Activated naive CD8-positive, alpha-beta T cell treated with anti-CD3 and anti-CD28 coated beads, Interleukin-2, amount 10 ng/mL, durations not matched to agents 7 days and 5 days (primary cell): ENCODE measurements at regions not wholly inside any gene's neighbourhood (a gene's known extent, or its start where the extent isn't known, plus 50 kb on each side); places are given as distances from the start of the nearest gene placed in this dataset.

Source experiments
- ATAC-seq: fragments of 150-1000 bp; cut with Tn5 transposase; one replicate; pipeline ENCODE4 v1.10.0; 2021; ENCODE audit warnings: low read depth, moderate library complexity
- POLR2A ChIA-PET: fragments of 350-600 bp; sonication (Branson Sonifier 250); formaldehyde crosslinking; loops from one replicate; lab custom pipeline; 2021; ENCODE audit warnings: antibody characterized with exemption; lab: Charles Lee
- DNase-seq: peaks from one replicate; pipeline ENCODE4 v3.0.0; 2021
- H3K27ac Mint-ChIP-seq: one replicate; pipeline ENCODE4 v1.8.0; 2022; ENCODE audit warnings: mild to moderate bottlenecking, mixed read lengths
- H3K27me3 Mint-ChIP-seq: one replicate; pipeline ENCODE4 v1.8.0; 2022; ENCODE audit warnings: mild to moderate bottlenecking, moderate library complexity, mixed read lengths
- H3K36me3 Mint-ChIP-seq: one replicate; pipeline ENCODE4 v1.8.0; 2021; ENCODE audit warnings: mild to moderate bottlenecking, mixed read lengths
- H3K4me1 Mint-ChIP-seq: one replicate; pipeline ENCODE4 v1.8.0; 2021; ENCODE audit warnings: mixed read lengths
- H3K4me3 Mint-ChIP-seq: one replicate; pipeline ENCODE4 v1.8.0; 2022; ENCODE audit warnings: mild to moderate bottlenecking, moderate library complexity, mixed read lengths
- H3K9me3 Mint-ChIP-seq: one replicate; pipeline ENCODE4 v1.8.0; 2021; ENCODE audit warnings: mixed read lengths

GRCh38 chr2:38194751-38195150 is 118.8 kb upstream of the CYP1B1 start:
- Mint-ChIP-seq H3K27ac (no peak overlapping the region), H3K36me3 (peaks cover 4% of the 10 kb centered on the region), H3K27me3 (peaks cover 2% of the 10 kb centered on the region), H3K4me1 (peaks cover 21% of the 10 kb centered on the region), H3K9me3 (peaks cover 4% of the 10 kb centered on the region), H3K4me3 (no peak overlapping the region)
- DNase-seq, result no peak
- ATAC-seq, result no peak
- POLR2A ChIA-PET, result no interaction called here

- Mint-ChIP-seq H3K27ac (peak overlapping the region; percentile 65), H3K4me3 (no peak overlapping the region), H3K4me1 (peaks cover 22% of the 10 kb centered on the region), H3K27me3 (peaks cover 5% of the 10 kb centered on the region), H3K9me3 (peaks cover 7% of the 10 kb centered on the region), H3K36me3 (peaks cover 7% of the 10 kb centered on the region)
- ATAC-seq (no peak), DNase-seq (no peak)
- POLR2A ChIA-PET, result no interaction called here
Measured at GRCh38 chr2:38192976-38193375, 117.0 kb upstream of the CYP1B1 start.

- no peak for DNase-seq
- Mint-ChIP-seq H3K36me3 (peaks cover 7% of the 10 kb centered on the region), H3K27ac (no peak overlapping the region), H3K27me3 (peaks cover 10% of the 10 kb centered on the region), H3K4me3 (no peak overlapping the region), H3K9me3 (peaks cover 7% of the 10 kb centered on the region), H3K4me1 (peaks cover 22% of the 10 kb centered on the region)
- POLR2A ChIA-PET, result no interaction called here
- ATAC-seq, result no peak
Measured at GRCh38 chr2:38192046-38192445, 116.1 kb upstream of the CYP1B1 start.

GRCh38 chr2:38191516-38191915 is 115.6 kb upstream of the CYP1B1 start:
- ATAC-seq (no peak), DNase-seq (no peak)
- Mint-ChIP-seq H3K27me3 (peaks cover 15% of the 10 kb centered on the region), H3K4me3 (no peak overlapping the region), H3K9me3 (peaks cover 8% of the 10 kb centered on the region), H3K27ac (no peak overlapping the region), H3K4me1 (peaks cover 22% of the 10 kb centered on the region), H3K36me3 (peaks cover 7% of the 10 kb centered on the region)
- POLR2A ChIA-PET, result no interaction called here

- ATAC-seq (peak; percentile 78), DNase-seq (no peak)
Measured at GRCh38 chr2:38190542-38191218, 114.7 kb upstream of the CYP1B1 start.

GRCh38 chr2:38187541-38188011 is 111.6 kb upstream of the CYP1B1 start:
- Mint-ChIP-seq H3K4me1 (peaks cover 32% of the 10 kb centered on the region), H3K36me3 (peaks cover 7% of the 10 kb centered on the region), H3K27ac (no peak overlapping the region), H3K27me3 (peaks cover 25% of the 10 kb centered on the region), H3K9me3 (peaks cover 12% of the 10 kb centered on the region), H3K4me3 (no peak overlapping the region)
- DNase-seq, result no peak
- POLR2A ChIA-PET, result no interaction called here
- no peak for ATAC-seq

More at GRCh38 chr2:38190542-38191218, 114.7 kb upstream of the CYP1B1 start:
- H3K27ac Mint-ChIP-seq, result peak overlapping the region; percentile 57
- H3K4me3 Mint-ChIP-seq, result peak overlapping the region; percentile 23
- H3K9me3 Mint-ChIP-seq, result peaks cover 8% of the 10 kb centered on the region
- peaks cover 18% of the 10 kb centered on the region for H3K27me3 Mint-ChIP-seq
- POLR2A ChIA-PET, result no interaction called here
- H3K36me3 Mint-ChIP-seq, result peaks cover 7% of the 10 kb centered on the region
- H3K4me1 Mint-ChIP-seq, result peaks cover 23% of the 10 kb centered on the region

- peak; percentile 71 for ATAC-seq
- H3K4me3 Mint-ChIP-seq, result peak overlapping the region; percentile 25
- peaks cover 8% of the 10 kb centered on the region for H3K9me3 Mint-ChIP-seq
Measured at GRCh38 chr2:38185012-38185491, 109.1 kb upstream of the CYP1B1 start.

GRCh38 chr2:38182492-38183003 is 106.6 kb upstream of the CYP1B1 start:
- H3K4me1 Mint-ChIP-seq, result peaks cover 24% of the 10 kb centered on the region
- peaks cover 5% of the 10 kb centered on the region for H3K9me3 Mint-ChIP-seq
- ATAC-seq, result no peak
- DNase-seq, result no peak
- POLR2A ChIA-PET, result no interaction called here
- peaks cover 47% of the 10 kb centered on the region for H3K27me3 Mint-ChIP-seq
- H3K36me3 Mint-ChIP-seq, result peaks cover 1% of the 10 kb centered on the region
- no peak overlapping the region for H3K4me3 Mint-ChIP-seq
- no peak overlapping the region for H3K27ac Mint-ChIP-seq

More at GRCh38 chr2:38185012-38185491, 109.1 kb upstream of the CYP1B1 start:
- peaks cover 20% of the 10 kb centered on the region for H3K4me1 Mint-ChIP-seq
- H3K27me3 Mint-ChIP-seq, result peaks cover 39% of the 10 kb centered on the region
- peaks cover 4% of the 10 kb centered on the region for H3K36me3 Mint-ChIP-seq
- H3K27ac Mint-ChIP-seq, result no peak overlapping the region
- POLR2A ChIA-PET, result no interaction called here
- no peak for DNase-seq

- H3K4me3 Mint-ChIP-seq, result no peak overlapping the region
- peaks cover 5% of the 10 kb centered on the region for H3K9me3 Mint-ChIP-seq
- H3K27ac Mint-ChIP-seq, result no peak overlapping the region
- POLR2A ChIA-PET, result no interaction called here
- peaks cover 24% of the 10 kb centered on the region for H3K4me1 Mint-ChIP-seq
- peaks cover 47% of the 10 kb centered on the region for H3K27me3 Mint-ChIP-seq
- H3K36me3 Mint-ChIP-seq, result peaks cover 1% of the 10 kb centered on the region
- ATAC-seq (no peak), DNase-seq (no peak)
Measured at GRCh38 chr2:38181806-38182491, 106.0 kb upstream of the CYP1B1 start.

- Mint-ChIP-seq H3K9me3 (peaks cover 4% of the 10 kb centered on the region), H3K4me1 (peaks cover 24% of the 10 kb centered on the region), H3K27ac (no peak overlapping the region), H3K27me3 (peaks cover 44% of the 10 kb centered on the region), H3K36me3 (peaks cover 1% of the 10 kb centered on the region), H3K4me3 (no peak overlapping the region)
- DNase-seq (no peak), ATAC-seq (no peak)
- POLR2A ChIA-PET, result no interaction called here
Measured at GRCh38 chr2:38180754-38181153, 104.8 kb upstream of the CYP1B1 start.

- H3K9me3 Mint-ChIP-seq, result no peaks in the 10 kb centered on the region
- POLR2A ChIA-PET, result no interaction called here
- H3K4me1 Mint-ChIP-seq, result peaks cover 7% of the 10 kb centered on the region
- H3K4me3 Mint-ChIP-seq, result no peak overlapping the region
- ATAC-seq (no peak), DNase-seq (no peak)
- H3K27me3 Mint-ChIP-seq, result peaks cover 52% of the 10 kb centered on the region
- H3K36me3 Mint-ChIP-seq, result peaks cover 1% of the 10 kb centered on the region
- peak overlapping the region; percentile 11 for H3K27ac Mint-ChIP-seq
Measured at GRCh38 chr2:38178556-38179419, 102.8 kb upstream of the CYP1B1 start.

- no peak for ATAC-seq
- no peaks in the 10 kb centered on the region for H3K9me3 Mint-ChIP-seq
- POLR2A ChIA-PET, result no interaction called here
- H3K4me1 Mint-ChIP-seq, result peaks cover 7% of the 10 kb centered on the region
- H3K4me3 Mint-ChIP-seq, result no peak overlapping the region
- no peak overlapping the region for H3K27ac Mint-ChIP-seq
- peaks cover 1% of the 10 kb centered on the region for H3K36me3 Mint-ChIP-seq
- no peak for DNase-seq
- peaks cover 52% of the 10 kb centered on the region for H3K27me3 Mint-ChIP-seq
Measured at GRCh38 chr2:38178119-38178518, 102.2 kb upstream of the CYP1B1 start.

- no peak for ATAC-seq
- Mint-ChIP-seq H3K9me3 (no peaks in the 10 kb centered on the region), H3K27ac (no peak overlapping the region), H3K27me3 (peaks cover 57% of the 10 kb centered on the region), H3K4me3 (no peak overlapping the region), H3K36me3 (no peaks in the 10 kb centered on the region), H3K4me1 (peaks cover 7% of the 10 kb centered on the region)
- DNase-seq, result no peak
- POLR2A ChIA-PET, result no interaction called here
Measured at GRCh38 chr2:38176619-38177021, 100.7 kb upstream of the CYP1B1 start.
